WTC11 (cell line): ENCODE measurements at regions not wholly inside any gene's neighbourhood (a gene's known extent, or its start where the extent isn't known, plus 50 kb on each side); places are given as distances from the start of the nearest gene placed in this dataset.

Experiments
- ATAC-seq: fragments of 200-7000 bp; cut with Tn5 transposase; 2 replicates; pipeline ENCODE4 v1.10.0; 2021; ENCODE audit warnings: mild to moderate bottlenecking, moderate library complexity
- CTCF ChIA-PET: fragments of 300-600 bp; sonication (Branson Sonifier 250); formaldehyde crosslinking; loops from one replicate; lab custom pipeline; 2021; ENCODE audit warnings: antibody characterized with exemption; lab: Charles Lee
- POLR2A ChIA-PET: fragments of 350-600 bp; sonication (Branson Sonifier 250); formaldehyde crosslinking; loops from one replicate; lab custom pipeline; 2021; ENCODE audit warnings: antibody characterized with exemption; lab: Charles Lee
- DNase-seq: peaks from one replicate; pipeline ENCODE4 v3.0.0; 2021; ENCODE audit warnings: low spot score
- H3K27ac Mint-ChIP-seq: 2 replicates; pipeline ENCODE4 v1.8.0; 2021; ENCODE audit warnings: mixed read lengths
- H3K27me3 Mint-ChIP-seq: 2 replicates; pipeline ENCODE4 v1.8.0; 2021; ENCODE audit warnings: low read depth, mild to moderate bottlenecking, moderate library complexity, mixed read lengths
- H3K36me3 Mint-ChIP-seq: 2 replicates; pipeline ENCODE4 v1.8.0; 2021; ENCODE audit warnings: mixed read lengths
- H3K4me1 Mint-ChIP-seq: 2 replicates; pipeline ENCODE4 v1.8.0; 2022; ENCODE audit warnings: mixed read lengths
- H3K4me3 Mint-ChIP-seq: 2 replicates; pipeline ENCODE4 v1.8.0; 2021; ENCODE audit warnings: mild to moderate bottlenecking, moderate library complexity, mixed read lengths
- H3K9me3 Mint-ChIP-seq: 2 replicates; pipeline ENCODE4 v1.8.0; 2021; ENCODE audit warnings: mixed read lengths
- CBFB ChIP-seq: sonication (generic); formaldehyde crosslinking; IDR thresholded peaks from 2 replicates; pipeline ENCODE4 v1.8.1; 2022; ENCODE audit warnings: mild to moderate bottlenecking, low read depth, missing genetic modification reagents
- CTCF ChIP-seq: fragments of 200-600 bp; IDR thresholded peaks from 2 replicates; pipeline ENCODE4 v1.8.0; 2022; ENCODE audit warnings: antibody characterized with exemption
- ERG ChIP-seq: fragments of 250-450 bp; sonication (Bioruptor Pico); IDR thresholded peaks from 2 replicates; pipeline ENCODE4 v1.8.0; 2021; ENCODE audit warnings: mild to moderate bottlenecking
- ESRRA ChIP-seq: sonication (generic); formaldehyde crosslinking; IDR thresholded peaks from 2 replicates; pipeline ENCODE4 v1.8.1; 2022; ENCODE audit warnings: mild to moderate bottlenecking, missing genetic modification reagents, borderline replicate concordance
- FOXJ3 ChIP-seq: sonication (generic); formaldehyde crosslinking; IDR thresholded peaks from 2 replicates; pipeline ENCODE4 v1.9.0; 2021; ENCODE audit warnings: missing genetic modification reagents, mild to moderate bottlenecking, borderline replicate concordance
- GTF2I ChIP-seq: fragments of 250-450 bp; sonication (Bioruptor Pico); conservative IDR thresholded peaks from 2 replicates; pipeline ENCODE4 v1.4.0; 2021; ENCODE audit warnings: mild to moderate bottlenecking
- HMGA2 ChIP-seq: fragments of 250-450 bp; sonication (Bioruptor Pico); IDR thresholded peaks from 2 replicates; pipeline ENCODE4 v1.4.0; 2021; ENCODE audit warnings: mild to moderate bottlenecking, moderate library complexity
- IRF1 ChIP-seq: sonication (generic); formaldehyde crosslinking; IDR thresholded peaks from 2 replicates; pipeline ENCODE4 v1.8.0; 2023; ENCODE audit warnings: missing genetic modification reagents
- NFE2L1 ChIP-seq: sonication (generic); formaldehyde crosslinking; IDR thresholded peaks from 2 replicates; pipeline ENCODE4 v1.8.1; 2023; ENCODE audit warnings: missing genetic modification reagents
- NR1H2 ChIP-seq: sonication (generic); formaldehyde crosslinking; IDR thresholded peaks from 2 replicates; pipeline ENCODE4 v1.9.0; 2021; ENCODE audit warnings: mild to moderate bottlenecking, moderate library complexity, missing genetic modification reagents
- SMAD4 ChIP-seq: sonication (generic); formaldehyde crosslinking; IDR thresholded peaks from 2 replicates; pipeline ENCODE4 v1.8.0; 2022; ENCODE audit warnings: mild to moderate bottlenecking, missing genetic modification reagents
- ZBTB43 ChIP-seq: sonication (generic); formaldehyde crosslinking; IDR thresholded peaks from 2 replicates; pipeline ENCODE4 v1.8.1; 2023; ENCODE audit warnings: mild to moderate bottlenecking, missing genetic modification reagents
- ZNF138 ChIP-seq: sonication (generic); formaldehyde crosslinking; conservative IDR thresholded peaks from 2 replicates; pipeline ENCODE4 v1.8.1; 2022; ENCODE audit warnings: mild to moderate bottlenecking, moderate library complexity, missing genetic modification reagents
- ZNF219 ChIP-seq: sonication (generic); formaldehyde crosslinking; IDR thresholded peaks from 2 replicates; pipeline ENCODE4 v1.8.0; 2023; ENCODE audit warnings: missing genetic modification reagents, mild to moderate bottlenecking, borderline replicate concordance
- ZNF317 ChIP-seq: sonication (generic); formaldehyde crosslinking; IDR thresholded peaks from 2 replicates; pipeline ENCODE4 v1.8.1; 2023; ENCODE audit warnings: low read depth, mild to moderate bottlenecking, moderate library complexity, missing genetic modification reagents, borderline replicate concordance
- ZNF423 ChIP-seq: fragments of 250-450 bp; sonication (Bioruptor Pico); IDR thresholded peaks from 2 replicates; pipeline ENCODE4 v2.1.2; 2022; ENCODE audit warnings: mild to moderate bottlenecking, moderate library complexity
- TF ChIP-seq, protein P1 (sequence below): fragments of 250-450 bp; sonication (Bioruptor Pico); IDR thresholded peaks from 2 replicates; pipeline ENCODE4 v1.9.0; 2021; ENCODE audit warnings: mild to moderate bottlenecking
- TF ChIP-seq, protein P2 (sequence below): sonication (generic); formaldehyde crosslinking; IDR thresholded peaks from 2 replicates; pipeline ENCODE4 v1.8.0; 2022; ENCODE audit warnings: missing genetic modification reagents
- TF ChIP-seq, protein P3 (sequence below): sonication (generic); formaldehyde crosslinking; conservative IDR thresholded peaks from 2 replicates; pipeline ENCODE4 v1.8.1; 2023; ENCODE audit warnings: mild to moderate bottlenecking, low read depth, missing genetic modification reagents, moderate library complexity

DNA sequence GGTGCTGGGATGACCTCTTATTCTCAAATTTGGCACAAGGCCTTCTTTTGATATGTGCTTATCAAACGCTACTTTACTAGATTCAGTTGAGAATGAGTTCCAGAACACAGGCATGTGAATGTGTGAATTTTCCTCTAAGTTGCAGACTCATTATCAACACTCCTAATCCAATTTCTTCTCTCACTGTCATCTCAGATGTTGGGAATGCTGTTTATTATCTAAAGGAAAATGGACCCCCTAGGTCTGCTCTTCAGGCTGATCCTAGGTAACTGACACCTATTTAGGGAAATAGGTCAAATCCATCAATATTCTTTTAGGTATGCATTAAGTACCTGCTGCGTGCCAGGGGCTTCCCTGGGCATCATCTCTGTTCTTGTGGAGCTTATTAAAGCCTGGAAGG, 215.0 kb upstream of the NOX3 start (continued):
- TF ChIP-seq, protein P1, sequence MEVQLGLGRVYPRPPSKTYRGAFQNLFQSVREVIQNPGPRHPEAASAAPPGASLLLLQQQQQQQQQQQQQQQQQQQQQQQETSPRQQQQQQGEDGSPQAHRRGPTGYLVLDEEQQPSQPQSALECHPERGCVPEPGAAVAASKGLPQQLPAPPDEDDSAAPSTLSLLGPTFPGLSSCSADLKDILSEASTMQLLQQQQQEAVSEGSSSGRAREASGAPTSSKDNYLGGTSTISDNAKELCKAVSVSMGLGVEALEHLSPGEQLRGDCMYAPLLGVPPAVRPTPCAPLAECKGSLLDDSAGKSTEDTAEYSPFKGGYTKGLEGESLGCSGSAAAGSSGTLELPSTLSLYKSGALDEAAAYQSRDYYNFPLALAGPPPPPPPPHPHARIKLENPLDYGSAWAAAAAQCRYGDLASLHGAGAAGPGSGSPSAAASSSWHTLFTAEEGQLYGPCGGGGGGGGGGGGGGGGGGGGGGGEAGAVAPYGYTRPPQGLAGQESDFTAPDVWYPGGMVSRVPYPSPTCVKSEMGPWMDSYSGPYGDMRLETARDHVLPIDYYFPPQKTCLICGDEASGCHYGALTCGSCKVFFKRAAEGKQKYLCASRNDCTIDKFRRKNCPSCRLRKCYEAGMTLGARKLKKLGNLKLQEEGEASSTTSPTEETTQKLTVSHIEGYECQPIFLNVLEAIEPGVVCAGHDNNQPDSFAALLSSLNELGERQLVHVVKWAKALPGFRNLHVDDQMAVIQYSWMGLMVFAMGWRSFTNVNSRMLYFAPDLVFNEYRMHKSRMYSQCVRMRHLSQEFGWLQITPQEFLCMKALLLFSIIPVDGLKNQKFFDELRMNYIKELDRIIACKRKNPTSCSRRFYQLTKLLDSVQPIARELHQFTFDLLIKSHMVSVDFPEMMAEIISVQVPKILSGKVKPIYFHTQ = no peak

DNA sequence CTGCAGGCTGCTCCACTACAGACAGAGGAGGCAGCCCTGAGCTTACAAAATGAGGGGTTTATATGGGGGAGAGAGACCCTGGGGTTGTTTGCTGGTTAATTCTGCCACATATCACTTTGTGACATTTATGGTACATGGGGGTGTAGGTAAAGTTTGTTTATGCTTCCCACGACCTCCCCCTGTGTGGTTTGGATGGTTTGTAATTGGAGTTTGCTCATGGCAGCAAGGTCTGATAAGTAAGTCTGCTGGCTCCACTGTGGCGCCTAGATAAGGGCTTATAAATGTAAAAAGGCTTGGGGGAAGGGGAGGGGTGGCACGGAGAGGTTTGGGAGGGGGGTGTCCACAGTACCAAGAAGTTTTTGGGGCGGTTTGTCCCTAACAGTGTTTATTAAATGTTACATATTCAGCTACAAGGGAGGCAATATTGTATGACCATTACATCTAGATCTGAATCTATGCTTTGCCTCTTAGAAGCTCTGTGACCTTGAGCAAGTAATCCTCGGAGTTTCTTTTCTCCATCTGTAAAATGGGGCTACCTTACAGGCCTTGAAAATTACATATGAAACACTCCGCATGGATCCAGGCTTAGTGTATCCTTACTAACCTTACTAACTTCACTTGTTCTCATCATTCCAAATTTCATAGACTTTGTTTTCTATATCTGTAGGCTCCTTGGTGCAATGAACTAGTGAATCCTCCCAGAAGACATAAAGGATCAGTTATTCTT, 204.8 kb upstream of the NOX3 start:
- CTCF ChIA-PET = no interaction called here
- H3K4me3 Mint-ChIP-seq = no peak overlapping the region

GRCh38 chr6:155656024-155656423, 200.4 kb upstream of the NOX3 start:
- no peak overlapping the region for H3K4me3 Mint-ChIP-seq
- no peaks in the 10 kb centered on the region for H3K27me3 Mint-ChIP-seq
- no peaks in the 10 kb centered on the region for H3K4me1 Mint-ChIP-seq
- ATAC-seq (no peak), DNase-seq (no peak)
- H3K9me3 Mint-ChIP-seq = peaks cover 27% of the 10 kb centered on the region
- ChIA-PET CTCF (no interaction called here), POLR2A (no interaction called here)
- H3K36me3 Mint-ChIP-seq = peaks cover 11% of the 10 kb centered on the region
- no peak overlapping the region for H3K27ac Mint-ChIP-seq
- no peak for TF ChIP-seq IRF1 (CRISPR knock-in tag)
- TF ChIP-seq CBFB (CRISPR knock-in tag) = no peak
- TF ChIP-seq CTCF = no peak
- TF ChIP-seq ERG = no peak
- no peak for TF ChIP-seq ZNF219 (CRISPR knock-in tag)
- no peak for TF ChIP-seq ZNF317 (CRISPR knock-in tag)
- no peak for TF ChIP-seq GTF2I (CRISPR knock-in tag)
- no peak for TF ChIP-seq FOXJ3
- no peak for TF ChIP-seq ZNF138 (CRISPR knock-in tag)
- TF ChIP-seq NR1H2 (CRISPR knock-in tag) = no peak
- TF ChIP-seq SMAD4 (CRISPR knock-in tag) = no peak
- no peak for TF ChIP-seq NFE2L1 (CRISPR knock-in tag)
- TF ChIP-seq ZBTB43 = no peak
- TF ChIP-seq, protein P2, sequence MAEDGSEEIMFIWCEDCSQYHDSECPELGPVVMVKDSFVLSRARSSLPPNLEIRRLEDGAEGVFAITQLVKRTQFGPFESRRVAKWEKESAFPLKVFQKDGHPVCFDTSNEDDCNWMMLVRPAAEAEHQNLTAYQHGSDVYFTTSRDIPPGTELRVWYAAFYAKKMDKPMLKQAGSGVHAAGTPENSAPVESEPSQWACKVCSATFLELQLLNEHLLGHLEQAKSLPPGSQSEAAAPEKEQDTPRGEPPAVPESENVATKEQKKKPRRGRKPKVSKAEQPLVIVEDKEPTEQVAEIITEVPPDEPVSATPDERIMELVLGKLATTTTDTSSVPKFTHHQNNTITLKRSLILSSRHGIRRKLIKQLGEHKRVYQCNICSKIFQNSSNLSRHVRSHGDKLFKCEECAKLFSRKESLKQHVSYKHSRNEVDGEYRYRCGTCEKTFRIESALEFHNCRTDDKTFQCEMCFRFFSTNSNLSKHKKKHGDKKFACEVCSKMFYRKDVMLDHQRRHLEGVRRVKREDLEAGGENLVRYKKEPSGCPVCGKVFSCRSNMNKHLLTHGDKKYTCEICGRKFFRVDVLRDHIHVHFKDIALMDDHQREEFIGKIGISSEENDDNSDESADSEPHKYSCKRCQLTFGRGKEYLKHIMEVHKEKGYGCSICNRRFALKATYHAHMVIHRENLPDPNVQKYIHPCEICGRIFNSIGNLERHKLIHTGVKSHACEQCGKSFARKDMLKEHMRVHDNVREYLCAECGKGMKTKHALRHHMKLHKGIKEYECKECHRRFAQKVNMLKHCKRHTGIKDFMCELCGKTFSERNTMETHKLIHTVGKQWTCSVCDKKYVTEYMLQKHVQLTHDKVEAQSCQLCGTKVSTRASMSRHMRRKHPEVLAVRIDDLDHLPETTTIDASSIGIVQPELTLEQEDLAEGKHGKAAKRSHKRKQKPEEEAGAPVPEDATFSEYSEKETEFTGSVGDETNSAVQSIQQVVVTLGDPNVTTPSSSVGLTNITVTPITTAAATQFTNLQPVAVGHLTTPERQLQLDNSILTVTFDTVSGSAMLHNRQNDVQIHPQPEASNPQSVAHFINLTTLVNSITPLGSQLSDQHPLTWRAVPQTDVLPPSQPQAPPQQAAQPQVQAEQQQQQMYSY = no peak

More for the DNA sequence above, 204.8 kb upstream of the NOX3 start:
- no peak overlapping the region for H3K27ac Mint-ChIP-seq
- ATAC-seq (no peak), DNase-seq (no peak)
- peaks cover 5% of the 10 kb centered on the region; the same call in 1 of the 2 replicates for H3K36me3 Mint-ChIP-seq
- no peaks in the 10 kb centered on the region for H3K27me3 Mint-ChIP-seq
- TF ChIP-seq HMGA2 (CRISPR knock-in tag) = no peak
- TF ChIP-seq ESRRA (CRISPR knock-in tag) = no peak
- no peak for TF ChIP-seq ZNF423
- TF ChIP-seq, protein P3, sequence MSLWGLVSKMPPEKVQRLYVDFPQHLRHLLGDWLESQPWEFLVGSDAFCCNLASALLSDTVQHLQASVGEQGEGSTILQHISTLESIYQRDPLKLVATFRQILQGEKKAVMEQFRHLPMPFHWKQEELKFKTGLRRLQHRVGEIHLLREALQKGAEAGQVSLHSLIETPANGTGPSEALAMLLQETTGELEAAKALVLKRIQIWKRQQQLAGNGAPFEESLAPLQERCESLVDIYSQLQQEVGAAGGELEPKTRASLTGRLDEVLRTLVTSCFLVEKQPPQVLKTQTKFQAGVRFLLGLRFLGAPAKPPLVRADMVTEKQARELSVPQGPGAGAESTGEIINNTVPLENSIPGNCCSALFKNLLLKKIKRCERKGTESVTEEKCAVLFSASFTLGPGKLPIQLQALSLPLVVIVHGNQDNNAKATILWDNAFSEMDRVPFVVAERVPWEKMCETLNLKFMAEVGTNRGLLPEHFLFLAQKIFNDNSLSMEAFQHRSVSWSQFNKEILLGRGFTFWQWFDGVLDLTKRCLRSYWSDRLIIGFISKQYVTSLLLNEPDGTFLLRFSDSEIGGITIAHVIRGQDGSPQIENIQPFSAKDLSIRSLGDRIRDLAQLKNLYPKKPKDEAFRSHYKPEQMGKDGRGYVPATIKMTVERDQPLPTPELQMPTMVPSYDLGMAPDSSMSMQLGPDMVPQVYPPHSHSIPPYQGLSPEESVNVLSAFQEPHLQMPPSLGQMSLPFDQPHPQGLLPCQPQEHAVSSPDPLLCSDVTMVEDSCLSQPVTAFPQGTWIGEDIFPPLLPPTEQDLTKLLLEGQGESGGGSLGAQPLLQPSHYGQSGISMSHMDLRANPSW (CRISPR knock-in tag) = no peak
- no peak for TF ChIP-seq GTF2I (CRISPR knock-in tag)
- no peaks in the 10 kb centered on the region for H3K4me1 Mint-ChIP-seq
- POLR2A ChIA-PET = no interaction called here
- H3K9me3 Mint-ChIP-seq = peaks cover 10% of the 10 kb centered on the region
